H9 (cell line): ENCODE measurements at regions not wholly inside any gene's neighbourhood (a gene's known extent, or its start where the extent isn't known, plus 50 kb on each side); places are given as distances from the start of the nearest gene placed in this dataset.

Source experiments
- DNase-seq: peaks from one replicate; pipeline ENCODE4 v3.0.0-alpha.2; 2017
- H2AFZ ChIP-seq: one replicate; pipeline ENCODE4 v1.6.1; 2013; ENCODE audit warnings: mild to moderate bottlenecking, low read length, control low read depth, moderate library complexity
- H2AK5ac ChIP-seq: 2 replicates; pipeline ENCODE4 v1.6.1; 2013; ENCODE audit warnings: low read length, control low read depth, mixed read lengths; ENCODE audit not compliant: insufficient read length
- H2BK120ac ChIP-seq: one replicate; pipeline ENCODE4 v1.6.1; 2013; ENCODE audit warnings: low read depth, mild to moderate bottlenecking, low read length, control low read depth, inconsistent platforms; ENCODE audit not compliant: poor library complexity, severe bottlenecking
- H2BK12ac ChIP-seq: 2 replicates; pipeline ENCODE4 v1.6.1; 2013; ENCODE audit warnings: low read length, control low read depth, mixed read lengths, low read depth; ENCODE audit not compliant: insufficient read length
- H2BK15ac ChIP-seq: 2 replicates; pipeline ENCODE4 v1.6.1; 2013; ENCODE audit warnings: low read depth, low read length, control low read depth
- H2BK20ac ChIP-seq: one replicate; pipeline ENCODE4 v1.6.1; 2013; ENCODE audit warnings: low read depth, mild to moderate bottlenecking, low read length, control low read depth, inconsistent platforms; ENCODE audit not compliant: poor library complexity, severe bottlenecking
- H2BK5ac ChIP-seq: 2 replicates; pipeline ENCODE4 v1.6.1; 2013; ENCODE audit warnings: low read length, control low read depth, mixed read lengths; ENCODE audit not compliant: insufficient read length
- H3K14ac ChIP-seq: 2 replicates; pipeline ENCODE4 v1.6.1; 2013; ENCODE audit warnings: low read length, control low read depth; ENCODE audit not compliant: insufficient read depth
- H3K18ac ChIP-seq: 2 replicates; pipeline ENCODE4 v1.6.1; 2013; ENCODE audit warnings: low read depth, mild to moderate bottlenecking, mixed read lengths, low read length, control low read depth; ENCODE audit not compliant: insufficient read length
- H3K23ac ChIP-seq: 2 replicates; pipeline ENCODE4 v1.6.1; 2013; ENCODE audit warnings: low read length, control low read depth, mixed read lengths, low read depth; ENCODE audit not compliant: insufficient read length
- H3K23me2 ChIP-seq: 2 replicates; pipeline ENCODE4 v1.6.1; 2013; ENCODE audit warnings: low read depth, mild to moderate bottlenecking, mixed read lengths, low read length, control low read depth; ENCODE audit not compliant: insufficient read length, poor library complexity, severe bottlenecking
- H3K27ac ChIP-seq: 2 replicates; pipeline ENCODE4 v1.5.1; 2013; ENCODE audit warnings: low read length, control low read depth, mixed read lengths, low read depth; ENCODE audit not compliant: insufficient read length
- H3K27me3 ChIP-seq: 2 replicates; pipeline ENCODE4 v1.6.1; 2013; ENCODE audit warnings: low read length, control low read depth, inconsistent platforms; ENCODE audit not compliant: insufficient read depth
- H3K4ac ChIP-seq: 2 replicates; pipeline ENCODE4 v1.6.1; 2013; ENCODE audit warnings: low read depth, mild to moderate bottlenecking, control low read depth, inconsistent platforms, low read length, moderate library complexity
- H3K4me1 ChIP-seq: 2 replicates; pipeline ENCODE4 v1.6.1; 2013; ENCODE audit warnings: low read length, control low read depth, inconsistent platforms; ENCODE audit not compliant: insufficient read depth
- H3K4me2 ChIP-seq: 2 replicates; pipeline ENCODE4 v1.6.1; 2013; ENCODE audit warnings: low read length, control low read depth, mixed read lengths; ENCODE audit not compliant: insufficient read length, insufficient read depth
- H3K56ac ChIP-seq: 2 replicates; pipeline ENCODE4 v1.6.1; 2013; ENCODE audit warnings: low read depth, mild to moderate bottlenecking, mixed read lengths, low read length, control low read depth; ENCODE audit not compliant: insufficient read length
- H3K79me1 ChIP-seq: 2 replicates; pipeline ENCODE4 v1.6.1; 2013; ENCODE audit warnings: low read depth, mild to moderate bottlenecking, moderate library complexity, low read length, control low read depth, inconsistent platforms; ENCODE audit not compliant: insufficient read depth, poor library complexity, severe bottlenecking
- H3K79me2 ChIP-seq: 2 replicates; pipeline ENCODE4 v1.6.1; 2013; ENCODE audit warnings: low read length, control low read depth, inconsistent platforms; ENCODE audit not compliant: insufficient read depth
- H3K9ac ChIP-seq: 2 replicates; pipeline ENCODE4 v1.6.1; 2013; ENCODE audit warnings: low read length, control low read depth, mixed read lengths; ENCODE audit not compliant: insufficient read length; ENCODE audit errors: extremely low read depth
- H3K9me3 ChIP-seq: one replicate; pipeline ENCODE4 v1.6.1; 2013; ENCODE audit warnings: low read depth, low read length, inconsistent platforms; ENCODE audit not compliant: control insufficient read depth
- H3T11ph ChIP-seq: one replicate; pipeline ENCODE4 v1.6.1; 2013; ENCODE audit warnings: mild to moderate bottlenecking, low read length, control low read depth, inconsistent platforms
- H4K20me1 ChIP-seq: one replicate; pipeline ENCODE4 v1.6.1; 2013; ENCODE audit not compliant: control insufficient read depth, insufficient read length, insufficient read depth
- H4K5ac ChIP-seq: 2 replicates; pipeline ENCODE4 v1.6.1; 2013; ENCODE audit warnings: low read depth, mild to moderate bottlenecking, mixed read lengths, low read length, control low read depth; ENCODE audit not compliant: insufficient read length
- H4K8ac ChIP-seq: replicated peaks from 2 replicates; pipeline ENCODE4 v1.6.1; 2013; ENCODE audit warnings: low read length, control low read depth, mixed read lengths, low read depth; ENCODE audit not compliant: insufficient read length
- H4K91ac ChIP-seq: 2 replicates; pipeline ENCODE4 v1.6.1; 2013; ENCODE audit warnings: low read depth, mild to moderate bottlenecking, moderate library complexity, mixed read lengths, low read length, control low read depth; ENCODE audit not compliant: insufficient read length
- H3K27ac Mint-ChIP-seq, 3 experiments: 2 replicates in 2 of 3; 3 replicates in 1 of 3; pipeline ENCODE4 v1.8.0; 2020 to 2021; ENCODE audit warnings: mixed read lengths in 3 of 3, mild to moderate bottlenecking in 1 of 3, moderate library complexity in 1 of 3
- H3K27me3 Mint-ChIP-seq: 2 replicates; pipeline ENCODE4 v1.8.0; 2021; ENCODE audit warnings: low read depth, mild to moderate bottlenecking, moderate library complexity, mixed read lengths
- H3K36me3 Mint-ChIP-seq, 3 experiments: 2 replicates in 2 of 3; 3 replicates in 1 of 3; pipeline ENCODE4 v1.8.0; 2020 to 2021; ENCODE audit warnings: low read depth in 3 of 3, mixed read lengths in 3 of 3; ENCODE audit not compliant: insufficient read depth in 1 of 3
- H3K4me1 Mint-ChIP-seq, 2 experiments: 2 replicates each; pipeline ENCODE4 v1.8.0; 2020; ENCODE audit warnings: mixed read lengths in 2 of 2
- H3K4me3 Mint-ChIP-seq, 2 experiments: 2 replicates in 1 of 2; 3 replicates in 1 of 2; pipeline ENCODE4 v1.8.0; 2020 to 2021; ENCODE audit warnings: mild to moderate bottlenecking in 2 of 2, mixed read lengths in 2 of 2, moderate library complexity in 1 of 2
- H3K9me3 Mint-ChIP-seq, 2 experiments: 2 replicates in 1 of 2; 3 replicates in 1 of 2; pipeline ENCODE4 v1.8.0; 2020; ENCODE audit warnings: mild to moderate bottlenecking in 2 of 2, mixed read lengths in 2 of 2, moderate library complexity in 1 of 2
- CTCF ChIP-seq: fragments of 200-600 bp; sonication (generic); conservative IDR thresholded peaks from 3 replicates; pipeline ENCODE4 v1.8.0; 2021; ENCODE audit warnings: antibody characterized with exemption, mild to moderate bottlenecking
- WGBS: extraction: QIAGEN DNeasy Blood & Tissue Kit; methylation state at CpG from one replicate; pipeline ENCODE4 v1.1.7; 2013; ENCODE audit warnings: missing lambda C conversion rate, low lambda C conversion rate, mixed read lengths; ENCODE audit not compliant: insufficient read length; ENCODE audit errors: extremely low coverage; 5-methylcytosine and 5-hydroxymethylcytosine counted together

DNA sequence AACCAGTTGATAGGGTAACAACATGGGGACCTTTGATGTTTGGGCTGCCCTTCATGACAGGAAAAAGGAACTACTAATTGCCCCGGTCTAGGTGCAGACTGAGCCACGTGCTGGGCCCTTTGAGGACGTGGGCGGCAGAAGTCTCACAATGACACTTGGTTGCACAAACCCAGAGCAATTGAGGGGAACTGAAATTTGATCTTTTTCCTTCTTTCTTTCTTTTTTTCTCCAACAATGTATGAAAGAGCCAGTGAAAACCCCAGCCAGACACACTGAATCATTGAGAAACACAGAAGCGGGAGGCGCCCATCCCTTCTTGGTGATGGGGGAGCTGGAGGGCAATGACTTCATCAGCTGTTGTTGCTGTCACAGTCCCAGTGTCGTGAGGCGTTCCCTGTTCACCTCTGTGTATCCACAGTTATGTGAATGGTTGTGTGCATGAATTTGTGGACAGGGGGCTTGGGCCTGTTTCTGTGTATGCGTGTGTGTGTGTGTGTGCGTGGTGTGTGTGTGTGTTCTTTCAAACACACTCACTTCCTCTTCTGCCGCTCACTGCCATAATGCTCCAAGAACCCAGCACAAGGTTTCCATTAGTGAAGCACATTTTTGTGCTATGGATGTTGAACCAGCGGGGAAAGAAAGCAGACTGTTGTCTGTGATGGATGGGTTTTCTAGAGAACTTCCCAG is 137.5 kb upstream of the CCND2 start:
- Histone ChIP-seq H3K79me2 (no peaks in the 10 kb centered on the region), H2AK5ac (no peak overlapping the region), H2BK12ac (no peak overlapping the region), H3K9me3 (no peaks in the 10 kb centered on the region), H2AFZ (no peak overlapping the region), H3K14ac (no peak overlapping the region), H3K18ac (no peak overlapping the region), H3K27ac (no peak overlapping the region), H4K91ac (no peak overlapping the region), H4K20me1 (no peaks in the 10 kb centered on the region), H3T11ph (no peak overlapping the region), H3K4me2 (no peak overlapping the region), H3K79me1 (no peaks in the 10 kb centered on the region), H2BK120ac (no peak overlapping the region), H2BK15ac (no peak overlapping the region), H2BK5ac (no peak overlapping the region), H4K8ac (no peak overlapping the region), H4K5ac (no peak overlapping the region), H2BK20ac (no peak overlapping the region), H3K4me1 (peaks cover 24% of the 10 kb centered on the region; the same call in 1 of the 2 replicates), H3K23me2 (peaks cover 4% of the 10 kb centered on the region), H3K56ac (no peak overlapping the region), H3K27me3 (no peaks in the 10 kb centered on the region), H3K4ac (no peak overlapping the region), H3K23ac (no peak overlapping the region), H3K9ac (no peak overlapping the region)
- Mint-ChIP-seq H3K36me3 (no peaks in the 10 kb centered on the region; a peak in 1 of 7 replicates), H3K4me1 (peaks cover 64 to 70% of the 10 kb centered on the region in 2 experiments), H3K4me3 (no peak overlapping the region), H3K27ac (peak overlapping the region; percentile 71 to 99 (median 97)), H3K27me3 (no peaks in the 10 kb centered on the region), H3K9me3 (peaks cover 0 to 1% of the 10 kb centered on the region in 2 experiments; a peak in 1 of 5 replicates)
- WGBS = no CpG with 5 or more reads among the region's 12 CpGs
- no peak for TF ChIP-seq CTCF
- no peak for DNase-seq
